Right ventricle myocardium inferior (tissue), 1 donor: ENCODE measurements at regions not wholly inside any gene's neighbourhood (a gene's known extent, or its start where the extent isn't known, plus 50 kb on each side); places are given as distances from the start of the nearest gene placed in this dataset.

Source experiments
- ATAC-seq: fragments of 200-7000 bp; cut with Tn5 transposase; one replicate; pipeline ENCODE4 v1.9.1; 2020; ENCODE audit warnings: mild to moderate bottlenecking, moderate library complexity
- DNase-seq: peaks from one replicate; pipeline ENCODE4 v3.0.0; 2021; ENCODE audit errors: missing footprints
- intact Hi-C: fragments of 100-400 bp; cut with DNase I; formaldehyde crosslinking; loops from one replicate; pipeline ENCODE4 v1.11.0; 2022
- donor health status: DM: no; HTN: yes; CAD: no; lungs with severe emphysema.

DNA sequence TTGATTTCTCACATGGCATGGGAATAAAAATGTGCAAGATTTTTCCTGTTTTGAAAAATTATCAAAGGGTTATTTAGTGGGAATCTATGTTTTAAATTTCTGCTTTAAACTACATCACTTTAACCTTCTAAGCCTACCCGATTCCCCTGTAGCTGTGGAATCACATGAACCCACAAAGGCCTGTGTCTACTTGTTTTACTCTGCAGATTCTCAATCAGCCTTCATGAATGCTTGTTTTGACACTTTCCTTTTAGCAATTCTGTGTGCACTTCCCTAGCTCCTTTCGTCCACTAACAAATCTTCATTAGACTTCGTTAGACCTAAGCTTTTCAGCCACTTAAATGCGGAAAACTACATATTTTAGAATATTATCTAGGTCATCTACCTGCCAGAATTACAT is 56.0 kb upstream of the C1orf21 start:
- intact Hi-C loops, result loop anchor here (5.0 kb wide), 1 partner anchor 34 kb away; no protein-coding TSS in a partner anchor
- ATAC-seq, result no peak
- DNase-seq, result no peak
